K562 (cell line): ENCODE measurements at regions not wholly inside any gene's neighbourhood (a gene's known extent, or its start where the extent isn't known, plus 50 kb on each side); places are given as distances from the start of the nearest gene placed in this dataset.

Experiments
- CBFA2T2 ChIP-seq: fragments of 450-650 bp; conservative IDR thresholded peaks from 2 replicates; pipeline ENCODE4 v1.6.1; 2017; ENCODE audit warnings: mild to moderate bottlenecking
- CBFB ChIP-seq: sonication (generic); formaldehyde crosslinking; IDR thresholded peaks from 2 replicates; pipeline ENCODE4 v1.4.0; 2020; ENCODE audit warnings: mild to moderate bottlenecking, missing genetic modification reagents
- E2F3 ChIP-seq: fragments of 250-450 bp; sonication (Bioruptor Pico); IDR thresholded peaks from 2 replicates; pipeline ENCODE4 v1.4.0; 2020; ENCODE audit warnings: mild to moderate bottlenecking
- ETS2 ChIP-seq: IDR thresholded peaks from 2 replicates; pipeline ENCODE4 v1.6.1; 2016; ENCODE audit warnings: borderline replicate concordance, missing genetic modification characterization, mild to moderate bottlenecking, moderate library complexity, missing compliant biosample characterization; ENCODE audit not compliant: poor library complexity, severe bottlenecking
- PRPF4 ChIP-seq: fragments of 200-400 bp; formaldehyde crosslinking; IDR thresholded peaks from one replicate; pipeline ENCODE4 v1.6.1; 2017; ENCODE audit warnings: low read length, low read depth, mild to moderate bottlenecking; ENCODE audit not compliant: insufficient read depth, poor library complexity, severe bottlenecking
- RNF2 ChIP-seq: sonication (generic); IDR thresholded peaks from 2 replicates; pipeline ENCODE4 v1.6.1; 2016
- SRSF7 ChIP-seq: fragments of 200-400 bp; formaldehyde crosslinking; optimal IDR thresholded peaks from 2 replicates; pipeline ENCODE3; 2017; ENCODE audit warnings: mild to moderate bottlenecking, low read depth, low read length
- ZBTB17 ChIP-seq: fragments of 450-650 bp; formaldehyde crosslinking; IDR thresholded peaks from 2 replicates; pipeline ENCODE4 v1.4.0; 2020; ENCODE audit warnings: mild to moderate bottlenecking
- TF ChIP-seq, protein P1 (sequence below): sonication (generic); formaldehyde crosslinking; IDR thresholded peaks from 2 replicates; pipeline ENCODE4 v1.8.1; 2023; ENCODE audit warnings: mild to moderate bottlenecking, missing genetic modification reagents
- TF ChIP-seq, protein P2 (sequence below): fragments of 450-650 bp; formaldehyde crosslinking; IDR thresholded peaks from 2 replicates; pipeline ENCODE4 v1.4.0; 2020; ENCODE audit warnings: mild to moderate bottlenecking, moderate library complexity
- TF ChIP-seq, protein P3 (sequence below), 2 experiments: fragments of 450-650 bp; formaldehyde crosslinking in 1 of 2; IDR thresholded peaks; 2 replicates each; pipeline versions ENCODE4 v1.4.0 to v1.6.1; 2014 to 2020; ENCODE audit warnings: mild to moderate bottlenecking in 2 of 2, borderline replicate concordance in 1 of 2, low read depth in 1 of 2
- TF ChIP-seq, protein P4 (sequence below): fragments of 250-450 bp; sonication (Bioruptor Pico); IDR thresholded peaks from 2 replicates; pipeline ENCODE4 v1.4.0; 2020; ENCODE audit warnings: mild to moderate bottlenecking, moderate library complexity

DNA sequence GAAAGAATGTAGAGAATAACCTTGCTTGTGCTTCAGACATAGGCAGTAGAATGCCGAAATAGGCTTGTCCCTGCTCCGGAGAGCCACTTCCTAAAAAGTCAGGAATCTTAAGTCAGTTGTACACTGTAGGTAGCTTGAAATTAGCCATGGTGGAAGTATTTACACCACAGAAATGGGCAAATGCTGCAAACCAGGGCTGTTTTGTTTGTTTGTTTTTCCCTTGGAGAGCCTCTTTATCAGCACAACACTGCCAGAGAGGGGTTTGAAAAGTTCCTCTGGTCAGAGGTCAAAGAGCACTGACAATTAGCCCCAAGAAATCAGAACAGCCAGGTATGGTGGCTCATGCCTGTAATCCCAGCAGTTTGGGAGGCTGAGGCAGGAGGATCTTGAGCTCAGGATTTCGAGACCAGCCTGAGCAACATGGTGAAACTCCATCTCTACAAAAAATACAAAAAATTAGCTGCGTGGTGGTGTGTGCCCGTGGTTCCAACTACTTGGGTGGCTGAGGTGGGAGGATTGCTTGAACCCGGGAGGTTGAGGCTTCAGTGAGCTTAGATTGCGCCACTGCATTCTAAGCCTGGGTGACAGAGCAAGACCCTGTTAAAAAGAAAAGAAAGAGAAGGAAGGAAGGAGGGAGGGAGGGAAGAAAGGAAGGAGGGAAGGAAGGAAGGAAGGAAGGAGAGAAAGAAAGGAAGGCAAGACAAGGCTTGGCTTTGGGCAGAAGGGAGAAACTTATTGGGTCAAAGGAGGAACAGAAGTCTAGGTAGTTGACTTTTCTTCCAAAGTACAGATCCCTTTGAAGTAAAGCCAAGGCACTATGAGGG is 61.0 kb upstream of the ZMYND8 start (continued):
- TF ChIP-seq, protein P1, sequence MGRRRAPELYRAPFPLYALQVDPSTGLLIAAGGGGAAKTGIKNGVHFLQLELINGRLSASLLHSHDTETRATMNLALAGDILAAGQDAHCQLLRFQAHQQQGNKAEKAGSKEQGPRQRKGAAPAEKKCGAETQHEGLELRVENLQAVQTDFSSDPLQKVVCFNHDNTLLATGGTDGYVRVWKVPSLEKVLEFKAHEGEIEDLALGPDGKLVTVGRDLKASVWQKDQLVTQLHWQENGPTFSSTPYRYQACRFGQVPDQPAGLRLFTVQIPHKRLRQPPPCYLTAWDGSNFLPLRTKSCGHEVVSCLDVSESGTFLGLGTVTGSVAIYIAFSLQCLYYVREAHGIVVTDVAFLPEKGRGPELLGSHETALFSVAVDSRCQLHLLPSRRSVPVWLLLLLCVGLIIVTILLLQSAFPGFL (CRISPR knock-in tag) = no peak
- TF ChIP-seq, protein P2, sequence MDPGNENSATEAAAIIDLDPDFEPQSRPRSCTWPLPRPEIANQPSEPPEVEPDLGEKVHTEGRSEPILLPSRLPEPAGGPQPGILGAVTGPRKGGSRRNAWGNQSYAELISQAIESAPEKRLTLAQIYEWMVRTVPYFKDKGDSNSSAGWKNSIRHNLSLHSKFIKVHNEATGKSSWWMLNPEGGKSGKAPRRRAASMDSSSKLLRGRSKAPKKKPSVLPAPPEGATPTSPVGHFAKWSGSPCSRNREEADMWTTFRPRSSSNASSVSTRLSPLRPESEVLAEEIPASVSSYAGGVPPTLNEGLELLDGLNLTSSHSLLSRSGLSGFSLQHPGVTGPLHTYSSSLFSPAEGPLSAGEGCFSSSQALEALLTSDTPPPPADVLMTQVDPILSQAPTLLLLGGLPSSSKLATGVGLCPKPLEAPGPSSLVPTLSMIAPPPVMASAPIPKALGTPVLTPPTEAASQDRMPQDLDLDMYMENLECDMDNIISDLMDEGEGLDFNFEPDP (CRISPR knock-in tag) = no peak
- TF ChIP-seq ZBTB17 (CRISPR knock-in tag) (0 out of 2 replicates have a peak, but pooled peaks have one; percentile 39), E2F3 (CRISPR knock-in tag) (no peak), ETS2 (no peak), SRSF7 (no peak), CBFA2T2 (no peak), RNF2 (no peak), PRPF4 (no peak), CBFB (no peak)
- TF ChIP-seq, protein P3, sequence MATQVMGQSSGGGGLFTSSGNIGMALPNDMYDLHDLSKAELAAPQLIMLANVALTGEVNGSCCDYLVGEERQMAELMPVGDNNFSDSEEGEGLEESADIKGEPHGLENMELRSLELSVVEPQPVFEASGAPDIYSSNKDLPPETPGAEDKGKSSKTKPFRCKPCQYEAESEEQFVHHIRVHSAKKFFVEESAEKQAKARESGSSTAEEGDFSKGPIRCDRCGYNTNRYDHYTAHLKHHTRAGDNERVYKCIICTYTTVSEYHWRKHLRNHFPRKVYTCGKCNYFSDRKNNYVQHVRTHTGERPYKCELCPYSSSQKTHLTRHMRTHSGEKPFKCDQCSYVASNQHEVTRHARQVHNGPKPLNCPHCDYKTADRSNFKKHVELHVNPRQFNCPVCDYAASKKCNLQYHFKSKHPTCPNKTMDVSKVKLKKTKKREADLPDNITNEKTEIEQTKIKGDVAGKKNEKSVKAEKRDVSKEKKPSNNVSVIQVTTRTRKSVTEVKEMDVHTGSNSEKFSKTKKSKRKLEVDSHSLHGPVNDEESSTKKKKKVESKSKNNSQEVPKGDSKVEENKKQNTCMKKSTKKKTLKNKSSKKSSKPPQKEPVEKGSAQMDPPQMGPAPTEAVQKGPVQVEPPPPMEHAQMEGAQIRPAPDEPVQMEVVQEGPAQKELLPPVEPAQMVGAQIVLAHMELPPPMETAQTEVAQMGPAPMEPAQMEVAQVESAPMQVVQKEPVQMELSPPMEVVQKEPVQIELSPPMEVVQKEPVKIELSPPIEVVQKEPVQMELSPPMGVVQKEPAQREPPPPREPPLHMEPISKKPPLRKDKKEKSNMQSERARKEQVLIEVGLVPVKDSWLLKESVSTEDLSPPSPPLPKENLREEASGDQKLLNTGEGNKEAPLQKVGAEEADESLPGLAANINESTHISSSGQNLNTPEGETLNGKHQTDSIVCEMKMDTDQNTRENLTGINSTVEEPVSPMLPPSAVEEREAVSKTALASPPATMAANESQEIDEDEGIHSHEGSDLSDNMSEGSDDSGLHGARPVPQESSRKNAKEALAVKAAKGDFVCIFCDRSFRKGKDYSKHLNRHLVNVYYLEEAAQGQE (IDR thresholded peaks at IDR 0.05; ENCODE audit: borderline replicate concordance) = peak; percentile 23; the same call in 1 of the 2 replicates
- TF ChIP-seq, protein P3 (CRISPR knock-in tag; IDR thresholded peaks at IDR 0.05; ENCODE audit: low read depth) = no peak
- TF ChIP-seq, protein P4, sequence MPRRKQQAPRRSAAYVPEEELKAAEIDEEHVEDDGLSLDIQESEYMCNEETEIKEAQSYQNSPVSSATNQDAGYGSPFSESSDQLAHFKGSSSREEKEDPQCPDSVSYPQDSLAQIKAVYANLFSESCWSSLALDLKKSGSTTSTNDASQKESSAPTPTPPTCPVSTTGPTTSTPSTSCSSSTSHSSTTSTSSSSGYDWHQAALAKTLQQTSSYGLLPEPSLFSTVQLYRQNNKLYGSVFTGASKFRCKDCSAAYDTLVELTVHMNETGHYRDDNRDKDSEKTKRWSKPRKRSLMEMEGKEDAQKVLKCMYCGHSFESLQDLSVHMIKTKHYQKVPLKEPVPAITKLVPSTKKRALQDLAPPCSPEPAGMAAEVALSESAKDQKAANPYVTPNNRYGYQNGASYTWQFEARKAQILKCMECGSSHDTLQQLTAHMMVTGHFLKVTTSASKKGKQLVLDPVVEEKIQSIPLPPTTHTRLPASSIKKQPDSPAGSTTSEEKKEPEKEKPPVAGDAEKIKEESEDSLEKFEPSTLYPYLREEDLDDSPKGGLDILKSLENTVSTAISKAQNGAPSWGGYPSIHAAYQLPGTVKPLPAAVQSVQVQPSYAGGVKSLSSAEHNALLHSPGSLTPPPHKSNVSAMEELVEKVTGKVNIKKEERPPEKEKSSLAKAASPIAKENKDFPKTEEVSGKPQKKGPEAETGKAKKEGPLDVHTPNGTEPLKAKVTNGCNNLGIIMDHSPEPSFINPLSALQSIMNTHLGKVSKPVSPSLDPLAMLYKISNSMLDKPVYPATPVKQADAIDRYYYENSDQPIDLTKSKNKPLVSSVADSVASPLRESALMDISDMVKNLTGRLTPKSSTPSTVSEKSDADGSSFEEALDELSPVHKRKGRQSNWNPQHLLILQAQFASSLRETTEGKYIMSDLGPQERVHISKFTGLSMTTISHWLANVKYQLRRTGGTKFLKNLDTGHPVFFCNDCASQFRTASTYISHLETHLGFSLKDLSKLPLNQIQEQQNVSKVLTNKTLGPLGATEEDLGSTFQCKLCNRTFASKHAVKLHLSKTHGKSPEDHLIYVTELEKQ (CRISPR knock-in tag) = no peak
